AG04449 (cell line): ENCODE measurements at regions not wholly inside any gene's neighbourhood (a gene's known extent, or its start where the extent isn't known, plus 50 kb on each side); places are given as distances from the start of the nearest gene placed in this dataset.

Experiments
- CTCF ChIA-PET: fragments of 350-600 bp; formaldehyde crosslinking; extraction: SDS; loops from one replicate; lab custom pipeline; 2021; ENCODE audit warnings: antibody characterized with exemption; lab: Yijun Ruan, JAX
- POLR2A ChIA-PET: fragments of 400-600, 350-600 bp; formaldehyde crosslinking; extraction: SDS; loops from one replicate; lab custom pipeline; 2020; ENCODE audit warnings: antibody characterized with exemption, inconsistent platforms; lab: Yijun Ruan, JAX
- DNase-seq: peaks from one replicate; pipeline ENCODE4 v3.0.0-alpha.2; 2010; ENCODE audit warnings: low read depth, low spot score
- H3K4me3 ChIP-seq: 2 replicates; pipeline ENCODE4 v1.5.1; 2011; ENCODE audit warnings: low read depth, mild to moderate bottlenecking, control low read depth, low read length
- CTCF ChIP-seq: IDR thresholded peaks from one replicate; pipeline ENCODE4 v1.5.1; 2011; ENCODE audit warnings: mild to moderate bottlenecking, moderate library complexity, low read length, control low read depth, inconsistent platforms; ENCODE audit not compliant: insufficient read depth; ENCODE audit errors: missing control alignments

- peak; percentile 71 for DNase-seq
- POLR2A ChIA-PET = interaction anchor here (0.6 kb wide), 1 partner anchor 454 kb away, joined by 3 read pairs; no protein-coding TSS in a partner anchor
- no peak overlapping the region for H3K4me3 ChIP-seq
- no peak for TF ChIP-seq CTCF
- CTCF ChIA-PET = no interaction called here
Measured at GRCh38 chr2:40734797-40735196, 282.9 kb upstream of the SLC8A1 start.

GRCh38 chr2:40737180-40737579 is 285.3 kb upstream of the SLC8A1 start:
- no peak overlapping the region for H3K4me3 ChIP-seq
- no peak for DNase-seq
- ChIA-PET POLR2A (no interaction called here), CTCF (no interaction called here)
- no peak for TF ChIP-seq CTCF

GRCh38 chr2:40740419-40740818 is 288.5 kb upstream of the SLC8A1 start:
- H3K4me3 ChIP-seq = no peak overlapping the region
- no peak for DNase-seq
- CTCF ChIA-PET = interaction anchor here (0.7 kb wide), 1 partner anchor 15 kb away, joined by 3 read pairs; no protein-coding TSS in a partner anchor
- POLR2A ChIA-PET = no interaction called here
- TF ChIP-seq CTCF = no peak

- no peak overlapping the region for H3K4me3 ChIP-seq
- POLR2A ChIA-PET = no interaction called here
- no peak for TF ChIP-seq CTCF
- CTCF ChIA-PET = no interaction called here
- DNase-seq = no peak
Measured at GRCh38 chr2:40741532-40741931, 289.6 kb upstream of the SLC8A1 start.

GRCh38 chr2:40746191-40746590 is 294.3 kb upstream of the SLC8A1 start:
- H3K4me3 ChIP-seq = no peak overlapping the region
- CTCF ChIA-PET = no interaction called here
- no peak for DNase-seq
- POLR2A ChIA-PET = interaction anchor here (0.7 kb wide), 1 partner anchor 12 kb away, joined by 3 read pairs; no protein-coding TSS in a partner anchor
- TF ChIP-seq CTCF = no peak

DNA sequence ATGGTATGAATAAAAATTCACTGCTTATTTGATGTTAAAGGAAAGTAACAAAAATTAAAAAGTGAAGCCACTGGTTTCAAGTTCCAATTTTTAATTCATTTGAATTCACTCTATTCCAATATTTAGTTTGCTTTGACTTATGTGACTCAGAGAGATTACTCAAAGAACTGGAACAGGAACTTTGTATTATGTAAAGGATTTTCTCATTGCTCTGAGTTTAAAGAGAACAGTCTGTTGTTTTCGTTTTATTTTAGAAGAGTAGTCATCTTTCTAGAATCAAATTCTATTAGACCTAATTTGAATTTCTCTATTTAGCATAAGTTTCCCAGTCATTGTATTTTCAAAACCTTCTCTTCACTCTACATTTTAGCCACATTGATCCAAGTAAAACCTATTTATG is 300.1 kb upstream of the SLC8A1 start:
- no peak for TF ChIP-seq CTCF
- ChIA-PET CTCF (no interaction called here), POLR2A (no interaction called here)
- no peak for DNase-seq
- H3K4me3 ChIP-seq = no peak overlapping the region
